ENCODE measurements at regions not wholly inside any gene's neighbourhood (a gene's known extent, or its start where the extent isn't known, plus 50 kb on each side); places are given as distances from the start of the nearest gene placed in this dataset.

- no peak for TF ChIP-seq CTCF (IDR thresholded peaks at IDR 0.05; ENCODE audit: insufficient read depth, low read length, poor library complexity, severe bottlenecking)
- TF ChIP-seq EZH2phosphoT487 (conservative IDR thresholded peaks at IDR 0.05; ENCODE audit: low read length): no peak
These were observed 409.3 kb downstream of the AGTPBP1 start for GRCh38 chr9:85332487-85332886.
